Mesendoderm (in vitro differentiated cells): ENCODE measurements at regions not wholly inside any gene's neighbourhood (a gene's known extent, or its start where the extent isn't known, plus 50 kb on each side); places are given as distances from the start of the nearest gene placed in this dataset.

ENCODE experiments used
- DNase-seq: peaks from one replicate; pipeline ENCODE4 v3.0.0; 2013
- H2AK5ac ChIP-seq: 2 replicates; pipeline ENCODE4 v1.6.1; 2013; ENCODE audit warnings: low read length, inconsistent platforms
- H2BK120ac ChIP-seq: 2 replicates; pipeline ENCODE4 v1.6.1; 2013; ENCODE audit warnings: low read depth, mild to moderate bottlenecking, low read length, moderate library complexity, mixed read lengths
- H2BK15ac ChIP-seq: replicated peaks from 2 replicates; pipeline ENCODE4 v1.6.1; 2013; ENCODE audit warnings: low read depth, mild to moderate bottlenecking, moderate library complexity
- H2BK5ac ChIP-seq: 2 replicates; pipeline ENCODE4 v1.6.1; 2013; ENCODE audit warnings: low read length, inconsistent platforms
- H3K18ac ChIP-seq: 2 replicates; pipeline ENCODE4 v1.6.1; 2013; ENCODE audit warnings: mild to moderate bottlenecking, low read length, mixed read lengths
- H3K23ac ChIP-seq: one replicate; pipeline ENCODE4 v1.6.1; 2013; ENCODE audit warnings: low read length
- H3K27ac ChIP-seq: 2 replicates; pipeline ENCODE4 v1.5.1; 2013; ENCODE audit warnings: low read depth, mild to moderate bottlenecking, inconsistent platforms, low read length, moderate library complexity
- H3K27me3 ChIP-seq: 2 replicates; pipeline ENCODE4 v1.6.1; 2013; ENCODE audit warnings: low read length, control low read depth, mild to moderate bottlenecking, inconsistent platforms; ENCODE audit not compliant: insufficient read depth, poor library complexity
- H3K36me3 ChIP-seq: 2 replicates; pipeline ENCODE4 v1.6.1; 2013; ENCODE audit warnings: low read length, inconsistent platforms; ENCODE audit not compliant: control insufficient read depth, insufficient read depth
- H3K4ac ChIP-seq: one replicate; pipeline ENCODE4 v1.6.1; 2013; ENCODE audit warnings: low read depth, mild to moderate bottlenecking, low read length, moderate library complexity
- H3K4me1 ChIP-seq: 2 replicates; pipeline ENCODE4 v1.6.1; 2013; ENCODE audit warnings: low read depth, low read length, inconsistent platforms; ENCODE audit not compliant: control insufficient read depth
- H3K4me2 ChIP-seq: 2 replicates; pipeline ENCODE4 v1.6.1; 2013; ENCODE audit warnings: low read length
- H3K4me3 ChIP-seq: 2 replicates; pipeline ENCODE4 v1.5.1; 2013; ENCODE audit warnings: mild to moderate bottlenecking, low read length
- H3K56ac ChIP-seq: one replicate; pipeline ENCODE4 v1.6.1; 2013; ENCODE audit warnings: low read length
- H3K79me1 ChIP-seq: 2 replicates; pipeline ENCODE4 v1.6.1; 2013; ENCODE audit warnings: low read length, inconsistent platforms
- H3K79me2 ChIP-seq: 2 replicates; pipeline ENCODE4 v1.6.1; 2013; ENCODE audit warnings: mild to moderate bottlenecking, low read length; ENCODE audit not compliant: control insufficient read depth, insufficient read depth
- H3K9ac ChIP-seq: 2 replicates; pipeline ENCODE4 v1.6.1; 2013; ENCODE audit warnings: low read length, inconsistent platforms
- H4K5ac ChIP-seq: one replicate; pipeline ENCODE4 v1.6.1; 2013; ENCODE audit warnings: low read length
- H4K8ac ChIP-seq: one replicate; pipeline ENCODE4 v1.6.1; 2013; ENCODE audit warnings: low read depth, mild to moderate bottlenecking, control low read depth, low read length, moderate library complexity
- WGBS: extraction: QIAGEN DNeasy Blood & Tissue Kit; methylation state at CpG from one replicate; pipeline ENCODE4 v1.1.7; 2013; ENCODE audit warnings: low lambda C conversion rate, missing lambda C conversion rate; ENCODE audit not compliant: insufficient coverage; ENCODE audit errors: extremely low coverage; 5-methylcytosine and 5-hydroxymethylcytosine counted together

DNA sequence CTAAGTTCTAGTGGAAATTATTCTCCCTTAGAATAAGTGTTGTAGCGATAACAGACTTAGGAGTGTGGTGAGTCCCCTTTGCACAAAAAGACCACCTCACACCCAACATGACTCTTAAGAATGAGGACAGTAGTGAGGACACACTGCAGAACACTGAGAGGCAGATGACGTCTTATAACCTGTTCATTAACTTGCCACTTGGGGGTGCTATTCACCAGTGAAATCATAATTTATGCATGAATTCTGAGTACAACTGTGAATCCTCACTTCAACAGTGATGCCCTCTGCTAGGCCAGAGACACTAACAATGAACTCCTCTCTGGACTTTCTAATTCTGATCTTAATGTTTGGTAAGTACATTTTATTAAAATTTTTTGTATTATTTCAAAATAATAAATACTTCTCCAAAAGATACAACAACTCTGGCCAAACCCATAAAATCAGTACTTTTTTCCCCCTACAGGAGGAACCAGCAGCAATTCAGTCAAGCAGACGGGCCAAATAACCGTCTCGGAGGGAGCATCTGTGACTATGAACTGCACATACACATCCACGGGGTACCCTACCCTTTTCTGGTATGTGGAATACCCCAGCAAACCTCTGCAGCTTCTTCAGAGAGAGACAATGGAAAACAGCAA is 274.7 kb downstream of the DAD1 start:
- no peak overlapping the region for H2AK5ac ChIP-seq
- H2BK5ac ChIP-seq = no peak overlapping the region
- no peaks in the 10 kb centered on the region for H3K36me3 ChIP-seq
- H2BK15ac ChIP-seq = no peak overlapping the region
- H3K9ac ChIP-seq = no peak overlapping the region
- H3K4me2 ChIP-seq = no peak overlapping the region
- H4K5ac ChIP-seq = no peak overlapping the region
- peak; percentile 76 for DNase-seq
- H2BK120ac ChIP-seq = peak overlapping the region; percentile 73
- no peaks in the 10 kb centered on the region for H3K79me1 ChIP-seq
- WGBS = no CpG with 5 or more reads among the region's 6 CpGs
- no peak overlapping the region for H3K23ac ChIP-seq
- H3K27ac ChIP-seq = no peak overlapping the region
- H3K27me3 ChIP-seq = no peaks in the 10 kb centered on the region
- H3K4me1 ChIP-seq = no peaks in the 10 kb centered on the region
- no peaks in the 10 kb centered on the region for H3K79me2 ChIP-seq
- H3K4me3 ChIP-seq = no peak overlapping the region
- no peak overlapping the region for H4K8ac ChIP-seq
- H3K56ac ChIP-seq = no peak overlapping the region
- peak overlapping the region; percentile 31 for H3K4ac ChIP-seq
- H3K18ac ChIP-seq = peak overlapping the region; percentile 60

DNA sequence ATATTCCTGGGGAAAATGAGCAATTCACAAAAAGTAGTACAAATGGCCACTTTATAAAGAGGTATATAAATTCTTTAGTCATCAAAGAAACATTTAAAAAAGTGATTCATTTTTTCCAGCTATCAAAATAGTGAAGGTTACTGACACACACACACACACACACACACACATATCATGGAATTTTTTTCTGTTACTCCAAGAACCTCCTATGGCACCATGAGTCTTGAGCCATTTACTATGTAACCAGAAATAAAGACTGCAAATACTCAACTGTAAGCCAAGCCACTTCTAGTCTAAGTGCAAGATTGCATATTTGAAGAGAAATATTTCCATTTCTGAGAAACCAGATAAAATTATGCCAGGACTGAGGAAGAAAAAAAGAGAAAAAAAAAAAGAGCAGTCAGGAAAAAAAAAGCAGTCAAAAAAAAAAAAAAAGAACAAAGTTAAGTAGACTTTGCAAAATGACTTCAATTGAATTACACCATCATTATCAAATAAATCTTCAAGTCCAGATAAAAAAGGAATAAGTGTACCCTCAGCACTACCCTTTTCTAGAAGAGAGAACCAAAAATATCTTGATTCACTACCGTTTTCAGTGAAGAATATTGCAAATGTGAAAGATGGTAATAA is 275.7 kb downstream of the DAD1 start:
- Histone ChIP-seq H3K56ac (no peak overlapping the region), H2BK15ac (no peak overlapping the region), H3K79me2 (no peaks in the 10 kb centered on the region), H3K18ac (no peak overlapping the region), H3K36me3 (no peaks in the 10 kb centered on the region), H2BK120ac (no peak overlapping the region), H4K8ac (no peak overlapping the region), H2BK5ac (no peak overlapping the region), H3K4ac (no peak overlapping the region), H3K4me2 (no peak overlapping the region), H4K5ac (no peak overlapping the region), H3K27ac (no peak overlapping the region), H2AK5ac (no peak overlapping the region), H3K27me3 (no peaks in the 10 kb centered on the region), H3K23ac (no peak overlapping the region), H3K9ac (no peak overlapping the region), H3K4me3 (no peak overlapping the region), H3K4me1 (no peaks in the 10 kb centered on the region), H3K79me1 (no peaks in the 10 kb centered on the region)
- DNase-seq = no peak
- no CpG with 5 or more reads among the region's 1 CpG for WGBS

DNA sequence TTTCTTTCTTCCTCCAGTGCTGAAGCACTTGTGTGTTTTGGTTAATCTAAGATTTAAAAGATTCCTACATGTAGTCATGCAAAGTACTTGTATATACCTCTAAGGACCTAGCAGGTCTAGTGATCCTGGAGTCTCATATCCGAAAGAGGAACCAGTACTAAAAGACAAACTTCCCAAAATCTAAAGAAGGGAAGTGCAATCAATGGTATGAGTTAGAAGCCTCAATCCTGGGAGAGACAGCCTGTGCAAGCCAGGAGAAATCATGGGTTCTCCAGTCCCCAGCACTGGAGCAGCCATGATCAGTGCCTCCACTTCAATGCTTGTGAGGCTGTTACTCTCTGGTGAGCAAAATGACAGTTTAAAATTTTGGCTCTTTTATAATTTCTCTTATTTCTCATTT is 277.4 kb downstream of the DAD1 start:
- no peak overlapping the region for H2BK5ac ChIP-seq
- H3K23ac ChIP-seq = no peak overlapping the region
- no CpG with 5 or more reads among the region's 1 CpG for WGBS
- H3K4ac ChIP-seq = no peak overlapping the region
- no peak overlapping the region for H4K8ac ChIP-seq
- H2AK5ac ChIP-seq = no peak overlapping the region
- H4K5ac ChIP-seq = no peak overlapping the region
- no peak overlapping the region for H3K27ac ChIP-seq
- H3K79me2 ChIP-seq = no peaks in the 10 kb centered on the region
- H3K56ac ChIP-seq = no peak overlapping the region
- no peak overlapping the region for H3K4me2 ChIP-seq
- no peak overlapping the region for H3K18ac ChIP-seq
- H2BK120ac ChIP-seq = no peak overlapping the region
- H3K4me3 ChIP-seq = no peak overlapping the region
- H3K79me1 ChIP-seq = no peaks in the 10 kb centered on the region
- no peaks in the 10 kb centered on the region for H3K27me3 ChIP-seq
- H3K9ac ChIP-seq = no peak overlapping the region
- no peak for DNase-seq
- no peaks in the 10 kb centered on the region for H3K36me3 ChIP-seq
- no peak overlapping the region for H2BK15ac ChIP-seq
- no peaks in the 10 kb centered on the region for H3K4me1 ChIP-seq

DNA sequence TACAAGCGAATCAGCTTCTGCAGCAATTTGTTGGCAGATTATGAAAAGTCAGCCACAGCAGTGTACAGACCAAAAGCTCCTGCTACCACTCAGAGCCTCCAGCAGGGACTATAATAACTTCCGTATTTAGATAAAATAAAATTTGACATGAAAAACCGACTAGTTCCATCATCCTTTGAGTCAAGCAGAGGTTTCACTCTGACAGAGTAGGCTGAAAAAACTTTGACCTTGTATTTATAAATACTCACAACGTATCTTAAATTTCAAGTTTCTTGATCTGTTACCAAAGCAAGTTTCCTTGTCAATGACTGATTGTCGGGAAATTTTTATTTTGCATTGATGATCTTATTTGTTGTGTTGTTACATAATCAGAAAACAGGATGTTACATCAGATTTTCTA is 283.4 kb downstream of the DAD1 start:
- H3K4me2 ChIP-seq = no peak overlapping the region
- no peak overlapping the region for H2AK5ac ChIP-seq
- no peaks in the 10 kb centered on the region for H3K4me1 ChIP-seq
- no peak overlapping the region for H3K9ac ChIP-seq
- no CpG with 5 or more reads among the region's 5 CpGs for WGBS
- H3K4ac ChIP-seq = no peak overlapping the region
- no peak overlapping the region for H4K5ac ChIP-seq
- no peak for DNase-seq
- no peak overlapping the region for H2BK15ac ChIP-seq
- H4K8ac ChIP-seq = no peak overlapping the region
- no peaks in the 10 kb centered on the region for H3K27me3 ChIP-seq
- H3K23ac ChIP-seq = no peak overlapping the region
- H2BK5ac ChIP-seq = no peak overlapping the region
- no peak overlapping the region for H3K56ac ChIP-seq
- no peaks in the 10 kb centered on the region for H3K79me2 ChIP-seq
- no peak overlapping the region for H3K18ac ChIP-seq
- no peak overlapping the region for H2BK120ac ChIP-seq
- no peaks in the 10 kb centered on the region for H3K36me3 ChIP-seq
- no peak overlapping the region for H3K4me3 ChIP-seq
- H3K79me1 ChIP-seq = no peaks in the 10 kb centered on the region
- no peak overlapping the region for H3K27ac ChIP-seq

DNA sequence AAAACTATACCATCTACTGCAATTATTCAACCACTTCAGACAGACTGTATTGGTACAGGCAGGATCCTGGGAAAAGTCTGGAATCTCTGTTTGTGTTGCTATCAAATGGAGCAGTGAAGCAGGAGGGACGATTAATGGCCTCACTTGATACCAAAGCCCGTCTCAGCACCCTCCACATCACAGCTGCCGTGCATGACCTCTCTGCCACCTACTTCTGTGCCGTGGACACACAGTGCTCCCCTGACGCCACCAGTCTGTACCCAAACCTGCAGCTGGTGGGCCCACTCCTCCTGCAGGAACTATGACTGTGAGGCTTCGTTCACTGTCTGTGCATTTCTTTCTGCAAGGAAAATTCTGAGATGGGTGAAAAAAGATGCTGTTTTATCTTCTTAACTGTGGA is 284.7 kb downstream of the DAD1 start:
- no peaks in the 10 kb centered on the region for H3K79me2 ChIP-seq
- H3K79me1 ChIP-seq = no peaks in the 10 kb centered on the region
- H4K8ac ChIP-seq = no peak overlapping the region
- H2BK15ac ChIP-seq = no peak overlapping the region
- no peak overlapping the region for H3K4me2 ChIP-seq
- H2BK120ac ChIP-seq = no peak overlapping the region
- H2AK5ac ChIP-seq = no peak overlapping the region
- no CpG with 5 or more reads among the region's 6 CpGs for WGBS
- no peaks in the 10 kb centered on the region for H3K27me3 ChIP-seq
- H2BK5ac ChIP-seq = no peak overlapping the region
- no peaks in the 10 kb centered on the region for H3K36me3 ChIP-seq
- H3K23ac ChIP-seq = no peak overlapping the region
- H3K18ac ChIP-seq = no peak overlapping the region
- no peak overlapping the region for H4K5ac ChIP-seq
- H3K56ac ChIP-seq = peak overlapping the region; percentile 2
- no peaks in the 10 kb centered on the region for H3K4me1 ChIP-seq
- H3K9ac ChIP-seq = no peak overlapping the region
- H3K27ac ChIP-seq = no peak overlapping the region
- no peak overlapping the region for H3K4me3 ChIP-seq
- DNase-seq = no peak
- H3K4ac ChIP-seq = no peak overlapping the region
